ENCODE measurements at regions not wholly inside any gene's neighbourhood (a gene's known extent, or its start where the extent isn't known, plus 50 kb on each side); places are given as distances from the start of the nearest gene placed in this dataset.

DNA sequence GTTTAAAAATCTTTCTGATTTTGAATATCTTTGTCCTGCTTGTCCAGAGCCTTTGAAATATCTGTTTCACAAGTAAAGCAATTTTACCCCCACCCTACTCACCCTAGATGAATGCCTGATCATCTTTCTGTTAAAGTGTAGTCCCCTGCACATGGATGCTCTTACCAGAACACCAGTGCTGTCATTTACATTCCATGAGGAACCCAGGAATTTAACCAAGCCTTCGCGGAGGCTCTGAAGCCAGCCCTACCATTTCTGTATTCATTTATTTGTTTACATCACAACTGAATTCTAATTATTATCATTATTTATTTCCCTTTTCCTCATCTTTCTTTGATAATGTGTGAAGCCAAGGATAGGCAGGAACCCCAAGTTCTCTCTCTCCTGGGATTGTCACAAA lies 167.8 kb upstream of the MYO3A start:
- no peaks in the 10 kb centered on the region for H3K9me3 ChIP-seq
- WGBS, 2 donors, result 25 to 28% methylated on average over 2 of the region's 2 CpGs
- no peaks in the 10 kb centered on the region for H3K4me1 ChIP-seq
- no peaks in the 10 kb centered on the region for H3K36me3 ChIP-seq
- no peak overlapping the region for H3K4me3 ChIP-seq
- no peak overlapping the region for H3K27ac ChIP-seq
- intact Hi-C loops (cut with DNase I), result no loop called here
- no peak for DNase-seq
- TF ChIP-seq POLR2A (IDR thresholded peaks at IDR 0.05), result no peak
- TF ChIP-seq, protein P1, sequence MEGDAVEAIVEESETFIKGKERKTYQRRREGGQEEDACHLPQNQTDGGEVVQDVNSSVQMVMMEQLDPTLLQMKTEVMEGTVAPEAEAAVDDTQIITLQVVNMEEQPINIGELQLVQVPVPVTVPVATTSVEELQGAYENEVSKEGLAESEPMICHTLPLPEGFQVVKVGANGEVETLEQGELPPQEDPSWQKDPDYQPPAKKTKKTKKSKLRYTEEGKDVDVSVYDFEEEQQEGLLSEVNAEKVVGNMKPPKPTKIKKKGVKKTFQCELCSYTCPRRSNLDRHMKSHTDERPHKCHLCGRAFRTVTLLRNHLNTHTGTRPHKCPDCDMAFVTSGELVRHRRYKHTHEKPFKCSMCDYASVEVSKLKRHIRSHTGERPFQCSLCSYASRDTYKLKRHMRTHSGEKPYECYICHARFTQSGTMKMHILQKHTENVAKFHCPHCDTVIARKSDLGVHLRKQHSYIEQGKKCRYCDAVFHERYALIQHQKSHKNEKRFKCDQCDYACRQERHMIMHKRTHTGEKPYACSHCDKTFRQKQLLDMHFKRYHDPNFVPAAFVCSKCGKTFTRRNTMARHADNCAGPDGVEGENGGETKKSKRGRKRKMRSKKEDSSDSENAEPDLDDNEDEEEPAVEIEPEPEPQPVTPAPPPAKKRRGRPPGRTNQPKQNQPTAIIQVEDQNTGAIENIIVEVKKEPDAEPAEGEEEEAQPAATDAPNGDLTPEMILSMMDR (IDR thresholded peaks at IDR 0.05), result no peak
- peaks cover 0 to 10% (median 0%) of the 10 kb centered on the region in 4 donors for H3K27me3 ChIP-seq

DNA sequence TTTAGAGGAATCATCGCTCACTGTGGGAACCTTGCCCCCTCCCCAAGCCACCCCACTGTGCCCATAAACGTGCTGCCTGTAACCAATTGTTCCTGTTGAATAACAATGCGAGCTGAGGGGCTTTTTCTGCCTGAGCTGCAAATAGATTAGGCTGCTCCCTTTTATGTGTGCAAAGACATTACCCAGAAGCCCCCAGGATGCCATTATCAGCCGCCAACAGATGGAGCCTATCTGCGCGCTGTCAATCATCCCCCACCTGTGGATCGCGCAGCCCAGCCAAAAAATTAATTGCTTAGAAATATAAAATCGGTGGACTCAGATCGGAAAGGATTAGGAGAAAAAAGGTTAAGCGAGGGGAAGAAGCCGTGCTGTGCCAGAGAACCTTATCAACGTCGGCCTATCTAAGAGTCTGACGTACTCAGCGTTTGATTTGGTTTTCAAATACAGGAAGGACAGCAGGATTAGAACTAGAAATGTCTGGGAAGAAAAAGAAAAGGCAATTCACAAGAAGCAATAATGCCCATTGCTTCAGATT lies 167.3 kb upstream of the MYO3A start:
- intact Hi-C loops (cut with DNase I), result no loop called here
- no peak for TF ChIP-seq POLR2A (IDR thresholded peaks at IDR 0.05)
- TF ChIP-seq, protein P1 (IDR thresholded peaks at IDR 0.05), result no peak
- Histone ChIP-seq H3K4me3 (no peak overlapping the region), H3K9me3 (no peaks in the 10 kb centered on the region), H3K27me3 (peaks cover 0 to 10% (median 0%) of the 10 kb centered on the region in 4 donors), H3K4me1 (no peaks in the 10 kb centered on the region), H3K27ac (no peak overlapping the region), H3K36me3 (no peaks in the 10 kb centered on the region)
- no peak for DNase-seq
- 6 to 7% methylated on average over 13 to 16 of the region's 16 CpGs for WGBS, 2 donors

DNA sequence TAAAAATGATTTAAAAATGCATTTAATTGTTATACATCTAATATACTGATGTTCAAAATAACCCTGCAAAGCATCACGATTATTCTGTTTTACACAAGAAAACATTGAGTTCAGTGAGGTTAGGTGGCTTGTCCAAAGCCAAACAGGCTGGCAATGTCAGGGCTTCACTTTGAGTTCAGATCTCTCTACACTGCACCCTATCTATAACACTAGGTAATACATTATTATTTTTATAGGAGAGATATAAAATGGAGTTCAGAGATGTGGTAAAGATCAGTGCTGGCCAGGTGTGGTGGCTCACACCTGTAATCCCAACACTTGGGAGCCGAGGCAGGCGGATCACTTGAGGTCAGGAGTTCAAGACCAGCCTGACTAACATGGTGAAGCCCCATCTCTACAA lies 165.9 kb upstream of the MYO3A start:
- 69 to 71% methylated on average over 3 of the region's 3 CpGs for WGBS, 2 donors
- Histone ChIP-seq H3K4me3 (no peak overlapping the region), H3K9me3 (no peaks in the 10 kb centered on the region), H3K27ac (no peak overlapping the region), H3K36me3 (no peaks in the 10 kb centered on the region), H3K27me3 (peaks cover 0 to 10% (median 0%) of the 10 kb centered on the region in 4 donors), H3K4me1 (no peaks in the 10 kb centered on the region)
- intact Hi-C loops (cut with DNase I), result no loop called here
- no peak for TF ChIP-seq POLR2A (IDR thresholded peaks at IDR 0.05)
- TF ChIP-seq, protein P1 (IDR thresholded peaks at IDR 0.05), result no peak
- DNase-seq, result no peak

DNA sequence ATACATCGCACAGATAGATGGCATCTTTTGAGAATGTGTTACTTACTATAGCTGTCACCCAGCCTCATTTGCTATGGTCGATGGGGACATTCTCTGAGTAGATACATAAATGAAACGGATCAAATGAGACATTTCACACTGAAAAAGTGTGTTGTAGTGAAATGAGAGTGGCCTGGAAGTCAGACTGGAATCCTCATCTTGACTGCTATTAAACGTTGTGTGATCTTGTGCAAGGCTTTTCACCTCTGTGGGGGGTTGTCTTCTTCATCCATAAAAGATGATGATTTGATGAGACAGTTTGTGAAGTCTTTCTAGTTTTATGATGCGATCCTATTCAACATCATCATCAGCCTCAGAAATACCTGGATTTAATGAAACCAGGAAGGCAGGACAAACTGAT lies 155.4 kb upstream of the MYO3A start:
- H3K9me3 ChIP-seq, result no peaks in the 10 kb centered on the region
- WGBS, 2 donors, result 65 to 76% methylated on average over 5 of the region's 5 CpGs
- no peak overlapping the region for H3K4me3 ChIP-seq
- intact Hi-C loops (cut with DNase I), result no loop called here
- no peaks in the 10 kb centered on the region for H3K27me3 ChIP-seq
- H3K36me3 ChIP-seq, result no peaks in the 10 kb centered on the region
- H3K4me1 ChIP-seq, result no peaks in the 10 kb centered on the region
- DNase-seq, result no peak
- no peak overlapping the region for H3K27ac ChIP-seq
- TF ChIP-seq POLR2A (IDR thresholded peaks at IDR 0.05), result no peak
- TF ChIP-seq, protein P1 (IDR thresholded peaks at IDR 0.05), result no peak

DNA sequence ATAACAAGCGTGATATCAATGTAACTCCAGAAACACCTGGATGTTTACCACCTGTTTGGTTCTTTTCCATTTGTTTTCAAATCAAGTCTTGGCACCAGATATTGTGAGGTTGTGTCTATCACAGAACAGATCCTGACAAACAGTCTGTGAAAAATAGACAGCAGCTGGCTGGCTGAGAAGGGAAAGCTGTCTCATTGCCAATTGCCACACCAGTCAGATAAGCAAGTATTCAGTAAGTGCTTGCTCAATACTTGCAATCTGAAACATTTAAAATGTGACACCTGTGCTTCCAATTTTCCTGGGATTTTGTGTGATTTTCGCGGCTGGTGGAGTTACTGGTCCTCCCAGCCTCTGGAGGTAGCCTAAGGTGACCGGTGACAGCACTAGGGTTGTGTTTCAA lies 147.9 kb upstream of the MYO3A start:
- DNase-seq, result no peak
- H3K4me1 ChIP-seq, result no peaks in the 10 kb centered on the region
- no peaks in the 10 kb centered on the region for H3K9me3 ChIP-seq
- no peaks in the 10 kb centered on the region for H3K36me3 ChIP-seq
- no peak for TF ChIP-seq POLR2A (IDR thresholded peaks at IDR 0.05)
- TF ChIP-seq, protein P1 (IDR thresholded peaks at IDR 0.05), result no peak
- WGBS, 2 donors, result 46 to 76% methylated on average over 4 of the region's 4 CpGs
- no peak overlapping the region for H3K27ac ChIP-seq
- no peaks in the 10 kb centered on the region for H3K27me3 ChIP-seq
- intact Hi-C loops (cut with DNase I), result no loop called here
- no peak overlapping the region for H3K4me3 ChIP-seq
